SJCRH30 (cell line): ENCODE measurements at regions not wholly inside any gene's neighbourhood (a gene's known extent, or its start where the extent isn't known, plus 50 kb on each side); places are given as distances from the start of the nearest gene placed in this dataset.
"Not testable (repeated sequence)": the region's sequence is repeated elsewhere in the genome, so short reads cannot be mapped to it uniquely, and the experiment has no call there.

Experiments used
- DNase-seq, 2 experiments: peaks; one replicate each; pipeline ENCODE4 v3.0.0-alpha.2; 2015 to 2020
- H3K27ac ChIP-seq: fragments of 250-450 bp; sonication (Bioruptor Pico); 2 replicates; pipeline ENCODE4 v1.5.1; 2020; ENCODE audit warnings: mild to moderate bottlenecking, moderate library complexity
- H3K27me3 ChIP-seq: fragments of 250-450 bp; sonication (Bioruptor Pico); 2 replicates; pipeline ENCODE4 v1.5.1; 2020; ENCODE audit warnings: mild to moderate bottlenecking, moderate library complexity
- H3K36me3 ChIP-seq: fragments of 250-450 bp; sonication (Bioruptor Pico); 2 replicates; pipeline ENCODE4 v1.5.1; 2020; ENCODE audit warnings: mild to moderate bottlenecking, moderate library complexity
- H3K4me1 ChIP-seq: fragments of 250-450 bp; sonication (Bioruptor Pico); 2 replicates; pipeline ENCODE4 v1.5.1; 2020; ENCODE audit warnings: mild to moderate bottlenecking, moderate library complexity
- H3K4me3 ChIP-seq: fragments of 250-450 bp; sonication (Bioruptor Pico); 2 replicates; pipeline ENCODE4 v1.5.1; 2020; ENCODE audit warnings: mild to moderate bottlenecking, moderate library complexity
- H3K9me3 ChIP-seq: fragments of 250-450 bp; sonication (Bioruptor Pico); replicated peaks from 2 replicates; pipeline ENCODE4 v1.5.1; 2020; ENCODE audit warnings: mild to moderate bottlenecking, moderate library complexity

DNA sequence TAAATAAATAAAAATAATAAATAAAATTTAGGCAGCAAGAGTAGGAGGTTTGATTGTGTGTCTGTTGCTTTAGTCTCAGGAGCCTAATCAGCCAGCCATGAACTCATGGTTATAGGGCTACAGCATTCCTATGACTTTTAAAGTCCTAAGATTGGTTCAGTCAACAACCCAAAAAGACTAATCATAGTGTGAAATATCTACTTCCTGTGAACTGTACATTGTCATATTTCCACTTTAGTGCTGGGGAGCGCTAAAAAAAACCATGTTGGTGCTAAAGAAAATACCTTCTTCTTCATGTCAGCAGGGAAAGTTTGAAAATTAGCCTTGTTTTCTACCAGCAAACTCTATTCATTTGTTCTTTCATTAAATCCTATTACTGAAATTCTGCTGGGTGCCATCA lies 521.6 kb downstream of the RNF144A start:
- no peaks in the 10 kb centered on the region; the same call in 1 of the 2 replicates for H3K27me3 ChIP-seq
- no peak overlapping the region for H3K27ac ChIP-seq
- H3K9me3 ChIP-seq: no peaks in the 10 kb centered on the region
- H3K36me3 ChIP-seq: no peaks in the 10 kb centered on the region
- no peak overlapping the region for H3K4me3 ChIP-seq
- DNase-seq: no peak
- H3K4me1 ChIP-seq: no peaks in the 10 kb centered on the region

DNA sequence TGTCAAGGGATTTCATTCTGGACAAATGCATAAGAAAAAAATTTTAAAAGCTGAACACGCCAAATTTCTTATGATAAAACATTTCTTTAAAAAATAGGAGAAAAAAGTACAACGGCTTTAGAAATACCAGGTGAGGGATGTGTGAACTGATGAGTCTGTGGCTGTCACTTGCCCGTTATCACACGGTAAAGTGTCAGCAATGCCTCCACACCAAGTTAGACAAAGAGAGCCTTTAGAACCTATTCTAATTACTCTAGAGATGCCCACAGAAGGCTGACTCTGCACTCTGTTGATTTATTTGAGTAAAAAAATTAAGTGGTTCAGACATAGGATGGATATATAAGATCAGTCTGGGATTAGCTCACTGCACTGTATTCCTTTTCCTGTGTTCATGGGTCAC lies 523.8 kb downstream of the RNF144A start:
- Histone ChIP-seq H3K4me1 (no peaks in the 10 kb centered on the region), H3K36me3 (no peaks in the 10 kb centered on the region)

DNA sequence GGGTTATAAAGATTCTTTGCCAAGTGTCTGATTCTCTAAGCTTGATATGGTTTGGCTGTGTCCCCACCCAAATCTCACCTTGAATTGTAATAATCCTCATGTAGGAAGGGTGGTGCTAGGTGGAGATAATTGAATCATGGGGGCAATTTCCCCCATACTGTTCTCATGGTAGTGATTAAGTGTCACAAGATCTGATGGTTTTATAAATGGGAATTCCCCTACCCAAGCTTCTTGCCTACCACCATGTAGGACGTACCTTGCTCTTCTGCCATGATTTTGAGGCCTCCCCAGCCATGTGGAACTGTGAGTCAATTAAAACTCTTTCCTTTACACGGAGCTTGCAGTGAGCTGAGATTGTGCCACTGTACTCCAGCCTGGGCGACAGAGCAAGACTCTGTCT lies 524.6 kb downstream of the RNF144A start:
- not testable (repeated sequence) for H3K36me3 ChIP-seq

More for the DNA sequence above, 523.8 kb downstream of the RNF144A start:
- Histone ChIP-seq H3K9me3 (no peaks in the 10 kb centered on the region), H3K27me3 (no peaks in the 10 kb centered on the region; the same call in 1 of the 2 replicates), H3K27ac (no peak overlapping the region), H3K4me3 (no peak overlapping the region)
- no peak for DNase-seq

DNA sequence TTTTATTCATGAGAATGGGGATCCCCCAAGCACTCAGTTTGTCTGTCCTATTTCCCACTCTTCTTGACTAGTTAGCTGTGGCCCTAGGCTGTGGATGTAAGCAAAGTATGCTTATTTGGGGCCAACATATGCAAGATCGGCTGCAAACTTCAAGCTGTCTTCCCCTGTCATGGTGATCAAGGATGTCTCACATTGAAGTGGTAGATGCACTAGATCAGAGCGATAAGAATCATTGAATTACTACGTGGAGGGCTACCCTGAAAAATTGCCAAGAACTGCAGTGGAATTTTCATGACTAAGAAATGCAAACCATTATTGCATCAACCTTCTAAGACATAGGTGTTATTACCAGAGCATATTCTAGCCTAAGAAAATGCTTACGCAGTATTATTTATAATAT lies 527.4 kb downstream of the RNF144A start:
- no peak overlapping the region for H3K27ac ChIP-seq
- H3K36me3 ChIP-seq: no peaks in the 10 kb centered on the region
- DNase-seq: no peak
- H3K27me3 ChIP-seq: no peaks in the 10 kb centered on the region; the same call in none of the 2 replicates
- H3K9me3 ChIP-seq: no peaks in the 10 kb centered on the region
- H3K4me3 ChIP-seq: no peak overlapping the region
- H3K4me1 ChIP-seq: no peaks in the 10 kb centered on the region

More for the DNA sequence above, 524.6 kb downstream of the RNF144A start:
- not testable (repeated sequence) for H3K9me3 ChIP-seq, H3K4me1 ChIP-seq, H3K4me3 ChIP-seq, H3K27ac ChIP-seq, H3K27me3 ChIP-seq, DNase-seq

DNA sequence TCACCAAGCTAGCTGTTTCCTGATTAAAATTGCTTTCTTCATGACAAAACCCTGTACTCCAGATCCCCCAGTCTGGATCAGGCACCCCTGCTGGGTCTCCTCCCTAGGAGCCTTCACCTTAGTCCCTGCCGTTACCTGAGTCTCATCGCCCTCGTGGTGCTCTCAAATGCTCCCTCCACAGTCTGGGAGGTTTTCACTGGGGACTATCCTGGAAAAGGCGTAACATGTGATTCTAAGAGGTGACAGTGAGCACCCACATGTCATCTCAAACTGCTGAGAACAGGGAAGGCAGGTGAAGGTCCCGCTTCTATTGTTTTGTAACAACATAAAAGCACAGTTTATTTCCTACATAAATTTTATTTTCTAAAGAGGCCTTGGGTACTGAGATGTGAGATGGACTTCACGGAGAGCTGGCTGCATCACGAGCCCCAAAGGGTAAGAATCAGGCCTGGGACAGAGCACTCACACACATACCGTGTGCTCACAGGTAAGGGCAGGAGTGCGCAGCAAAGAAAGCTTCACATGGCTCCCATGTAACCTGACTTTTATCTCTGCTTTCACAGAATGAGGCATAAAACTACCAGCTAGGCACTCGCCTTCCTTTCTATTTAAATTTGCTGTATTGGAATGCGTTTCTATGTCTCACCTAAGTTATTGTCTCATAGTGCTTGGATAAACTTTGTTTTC lies 531.5 kb downstream of the RNF144A start:
- Histone ChIP-seq H3K36me3 (no peaks in the 10 kb centered on the region), H3K9me3 (no peaks in the 10 kb centered on the region), H3K27ac (no peak overlapping the region), H3K4me1 (no peaks in the 10 kb centered on the region), H3K27me3 (peaks cover 12% of the 10 kb centered on the region), H3K4me3 (no peak overlapping the region)
- no peak for DNase-seq

DNA sequence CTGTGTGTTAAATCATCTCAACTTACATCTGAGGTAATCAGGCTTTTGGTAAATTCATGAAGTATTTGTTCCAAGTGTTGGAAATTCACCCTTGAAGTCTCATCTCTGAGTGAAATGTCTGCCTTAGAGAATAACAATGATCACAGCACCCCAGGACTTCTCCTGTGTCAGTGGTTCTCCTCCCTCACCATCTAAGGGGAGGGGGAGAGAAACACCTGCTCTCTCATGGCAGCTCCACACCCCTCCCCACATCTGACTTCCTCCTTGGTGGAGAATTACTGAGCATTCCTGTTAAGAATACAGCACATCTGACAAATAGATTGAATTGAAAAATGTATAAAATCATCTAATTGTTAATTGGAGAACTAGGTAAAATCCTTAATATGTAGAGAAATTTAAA lies 532.1 kb downstream of the RNF144A start:
- no peaks in the 10 kb centered on the region for H3K36me3 ChIP-seq
- H3K27ac ChIP-seq: no peak overlapping the region
- H3K27me3 ChIP-seq: peaks cover 12% of the 10 kb centered on the region
- no peaks in the 10 kb centered on the region for H3K4me1 ChIP-seq
- H3K9me3 ChIP-seq: no peaks in the 10 kb centered on the region
- DNase-seq: no peak
- no peak overlapping the region for H3K4me3 ChIP-seq

DNA sequence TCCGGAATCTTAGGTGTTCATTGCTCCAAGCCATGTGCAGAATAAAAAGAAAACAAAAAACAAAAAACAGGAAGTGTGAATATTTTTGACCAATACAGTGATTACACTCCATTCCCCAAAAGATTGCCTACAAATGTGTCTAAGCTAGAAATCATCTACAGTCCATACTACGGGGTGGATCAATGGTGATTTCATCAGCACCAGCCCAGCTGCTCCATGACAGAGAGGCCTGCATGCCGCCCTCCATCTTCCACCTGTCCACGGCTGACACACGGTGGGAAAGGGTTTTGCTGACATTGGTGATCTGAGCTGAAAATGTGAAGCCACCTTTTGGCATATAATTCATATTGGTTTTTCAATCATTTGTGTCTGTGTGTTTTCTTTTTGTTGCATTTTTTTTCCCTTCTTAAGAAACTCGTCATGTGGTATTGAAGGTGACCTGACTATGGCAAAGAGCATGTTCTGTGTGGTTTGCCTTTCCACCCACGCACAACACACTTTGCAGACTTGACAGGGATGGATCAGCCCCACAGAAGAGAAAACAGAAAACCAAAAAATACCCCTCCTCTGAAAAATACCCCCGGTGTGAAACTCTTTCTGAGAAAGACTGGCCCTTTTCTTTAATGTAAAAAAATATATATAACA lies 533.1 kb downstream of the RNF144A start:
- H3K4me1 ChIP-seq: no peaks in the 10 kb centered on the region
- H3K4me3 ChIP-seq: no peak overlapping the region
- peaks cover 12% of the 10 kb centered on the region; the same call in 1 of the 2 replicates for H3K27me3 ChIP-seq
- H3K27ac ChIP-seq: no peak overlapping the region
- H3K9me3 ChIP-seq: no peaks in the 10 kb centered on the region
- no peaks in the 10 kb centered on the region for H3K36me3 ChIP-seq
- no peak for DNase-seq

DNA sequence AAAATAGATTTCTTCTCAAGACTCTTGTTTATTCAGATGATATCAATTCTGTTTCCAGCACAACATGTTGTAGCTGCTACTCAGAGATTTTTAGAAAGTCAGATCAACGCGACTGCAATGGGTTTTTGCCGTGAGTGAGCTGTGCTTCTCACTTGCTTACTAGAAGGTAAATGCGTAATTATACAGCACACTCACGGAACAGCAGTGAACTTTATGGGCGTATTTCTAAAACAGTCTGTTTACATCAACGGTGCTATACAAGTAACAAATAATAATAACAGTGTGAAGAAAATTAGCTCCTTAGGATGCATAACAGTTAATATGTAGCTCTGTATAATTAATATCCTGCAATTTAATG lies 533.6 kb downstream of the RNF144A start:
- H3K4me1 ChIP-seq: no peaks in the 10 kb centered on the region
- H3K4me3 ChIP-seq: no peak overlapping the region
- H3K9me3 ChIP-seq: no peaks in the 10 kb centered on the region
- H3K27ac ChIP-seq: no peak overlapping the region
- peaks cover 12% of the 10 kb centered on the region; the same call in 1 of the 2 replicates for H3K27me3 ChIP-seq
- DNase-seq: no peak
- H3K36me3 ChIP-seq: no peaks in the 10 kb centered on the region

DNA sequence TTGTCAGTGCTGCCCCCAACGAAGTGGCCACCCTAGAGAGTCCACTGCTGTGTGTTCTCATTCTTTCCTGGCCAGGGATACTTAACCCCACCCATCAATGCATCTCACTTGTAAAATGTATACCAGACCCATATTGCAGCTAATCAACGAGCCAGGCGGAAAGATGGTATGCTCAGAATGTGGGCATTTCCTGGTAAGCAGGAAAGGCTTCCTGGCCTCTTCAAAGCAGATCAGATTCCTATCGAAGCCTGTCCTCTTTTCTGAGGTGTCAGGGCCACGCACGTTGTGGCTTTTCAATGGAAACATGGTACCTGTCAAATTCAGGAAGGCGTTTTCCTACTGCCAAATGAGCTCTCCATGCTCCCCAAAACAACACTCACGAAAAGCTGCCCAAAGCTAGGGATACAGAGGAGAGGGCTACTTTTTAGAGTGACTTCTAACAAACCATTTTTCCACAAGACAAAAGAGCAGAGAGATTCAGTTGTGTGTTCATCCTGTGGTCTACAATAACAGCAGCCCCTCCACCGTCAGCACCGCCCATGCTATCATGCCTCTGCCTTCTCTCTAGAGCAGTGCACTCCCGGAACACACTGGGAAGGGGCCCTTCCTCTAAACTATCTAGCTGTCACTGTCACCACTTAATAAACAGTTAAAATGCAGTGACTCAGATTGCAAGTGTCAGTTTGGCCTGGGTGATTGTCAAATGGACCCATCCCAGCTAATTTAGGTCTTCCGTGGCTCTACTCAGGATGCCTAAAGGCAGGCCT lies 535.1 kb downstream of the RNF144A start:
- no peak for DNase-seq
- no peak overlapping the region for H3K4me3 ChIP-seq
- H3K27ac ChIP-seq: no peak overlapping the region
- H3K9me3 ChIP-seq: no peaks in the 10 kb centered on the region
- H3K4me1 ChIP-seq: no peaks in the 10 kb centered on the region
- H3K27me3 ChIP-seq: peaks cover 12% of the 10 kb centered on the region; the same call in 1 of the 2 replicates
- no peaks in the 10 kb centered on the region for H3K36me3 ChIP-seq

DNA sequence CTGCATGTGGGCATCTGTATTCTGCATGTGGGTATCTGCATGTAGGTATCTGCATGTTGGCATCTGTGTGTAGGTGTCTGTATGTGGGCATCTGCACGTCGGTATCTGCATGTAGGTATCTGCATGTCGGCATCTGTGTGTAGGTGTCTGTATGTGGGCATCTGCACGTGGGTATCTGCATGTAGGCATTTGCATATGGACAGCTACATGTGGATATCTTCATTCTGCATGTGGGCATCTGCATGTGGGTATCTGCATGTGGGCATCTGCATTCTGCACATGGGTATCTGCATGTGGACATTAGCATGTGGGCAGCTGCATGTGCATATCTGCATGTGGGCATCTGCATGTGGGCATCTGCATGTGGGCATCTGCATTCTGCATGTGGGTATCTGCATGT lies 537.4 kb downstream of the RNF144A start:
- no peaks in the 10 kb centered on the region for H3K9me3 ChIP-seq
- peaks cover 12% of the 10 kb centered on the region for H3K27me3 ChIP-seq
- DNase-seq: no peak
- no peak overlapping the region for H3K27ac ChIP-seq
- H3K4me3 ChIP-seq: no peak overlapping the region
- no peaks in the 10 kb centered on the region for H3K36me3 ChIP-seq
- no peaks in the 10 kb centered on the region for H3K4me1 ChIP-seq

DNA sequence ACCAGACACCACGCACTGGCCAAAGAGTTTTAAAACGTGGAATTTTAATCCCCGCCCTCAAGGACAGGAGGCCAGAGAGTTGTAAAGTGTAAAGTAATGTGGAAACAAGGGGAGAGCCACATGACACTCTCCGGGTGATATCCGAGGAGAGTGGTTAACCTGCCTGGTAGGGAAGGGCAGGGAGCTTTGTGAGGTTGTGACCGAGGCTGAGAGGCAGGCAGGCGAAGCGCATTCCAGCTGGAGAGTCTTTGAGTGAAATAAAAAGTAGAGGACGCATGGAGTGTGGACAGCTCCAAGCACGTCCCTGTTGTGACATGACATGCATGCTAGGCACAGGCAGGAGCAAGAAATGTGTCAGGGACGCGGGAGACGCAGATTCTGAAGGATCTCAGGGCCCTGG lies 539.5 kb downstream of the RNF144A start:
- no peaks in the 10 kb centered on the region for H3K9me3 ChIP-seq
- no peaks in the 10 kb centered on the region for H3K4me1 ChIP-seq
- DNase-seq: no peak
- H3K27me3 ChIP-seq: no peaks in the 10 kb centered on the region; the same call in 1 of the 2 replicates
- no peak overlapping the region for H3K4me3 ChIP-seq
- no peaks in the 10 kb centered on the region for H3K36me3 ChIP-seq
- no peak overlapping the region for H3K27ac ChIP-seq

DNA sequence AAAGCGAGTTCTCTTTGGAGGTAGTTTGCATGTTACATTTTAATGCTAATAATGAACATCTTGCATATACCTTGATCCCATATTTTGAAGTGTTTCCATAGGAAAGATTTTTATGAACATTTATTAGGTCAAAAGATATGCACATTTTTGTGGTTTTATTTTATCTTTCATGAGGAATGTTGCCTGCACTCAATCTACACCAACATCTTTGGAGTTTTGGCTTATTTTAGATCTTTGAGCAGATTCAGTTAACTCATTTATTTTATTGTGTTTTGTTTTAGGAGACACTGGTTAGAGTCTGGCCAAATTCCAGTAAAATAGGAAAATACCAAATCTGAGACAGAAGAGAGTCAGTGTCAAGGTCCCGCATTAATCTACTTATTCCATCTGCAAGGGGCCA lies 540.9 kb downstream of the RNF144A start:
- Histone ChIP-seq H3K27ac (no peak overlapping the region), H3K4me1 (no peaks in the 10 kb centered on the region), H3K4me3 (no peak overlapping the region), H3K9me3 (no peaks in the 10 kb centered on the region), H3K27me3 (no peaks in the 10 kb centered on the region; the same call in 1 of the 2 replicates), H3K36me3 (no peaks in the 10 kb centered on the region)
- no peak for DNase-seq

DNA sequence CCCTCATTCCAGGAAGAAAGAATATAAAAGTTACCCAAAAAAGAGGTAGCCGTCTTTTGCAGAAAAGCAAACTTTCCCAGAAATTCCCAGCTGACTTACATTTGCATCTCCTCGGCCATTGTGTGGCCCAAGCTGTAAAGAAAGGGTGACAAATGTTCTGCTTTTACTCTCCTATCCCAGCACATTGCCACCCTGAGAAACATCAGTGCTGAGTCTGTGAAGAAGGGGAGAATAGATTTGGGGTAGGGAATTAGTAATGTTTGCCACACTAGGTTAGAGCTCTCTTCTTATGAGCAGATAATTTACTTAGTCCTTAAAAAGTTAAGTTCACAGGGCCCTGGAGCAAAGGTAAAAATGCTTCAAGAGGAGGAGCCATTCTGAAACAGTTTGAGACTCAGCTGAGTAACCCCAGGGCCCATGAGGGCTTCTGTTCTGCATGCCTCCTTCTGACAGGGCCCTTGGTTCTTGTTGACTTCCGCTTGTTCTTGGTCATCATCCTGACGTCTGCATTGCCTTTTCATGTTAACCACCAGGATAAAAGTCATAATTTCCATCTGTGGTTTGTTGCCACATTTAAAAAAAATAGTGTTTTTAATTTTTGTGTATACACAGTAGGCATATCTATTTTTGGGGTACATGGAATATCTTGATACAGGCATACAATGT lies 550.7 kb downstream of the RNF144A start:
- DNase-seq: no peak
- Histone ChIP-seq H3K9me3 (no peaks in the 10 kb centered on the region), H3K27me3 (0 out of 2 replicates have a peak, but pooled peaks cover 3% of the 10 kb centered on the region), H3K27ac (no peak overlapping the region), H3K4me1 (no peaks in the 10 kb centered on the region), H3K4me3 (no peak overlapping the region), H3K36me3 (no peaks in the 10 kb centered on the region)

DNA sequence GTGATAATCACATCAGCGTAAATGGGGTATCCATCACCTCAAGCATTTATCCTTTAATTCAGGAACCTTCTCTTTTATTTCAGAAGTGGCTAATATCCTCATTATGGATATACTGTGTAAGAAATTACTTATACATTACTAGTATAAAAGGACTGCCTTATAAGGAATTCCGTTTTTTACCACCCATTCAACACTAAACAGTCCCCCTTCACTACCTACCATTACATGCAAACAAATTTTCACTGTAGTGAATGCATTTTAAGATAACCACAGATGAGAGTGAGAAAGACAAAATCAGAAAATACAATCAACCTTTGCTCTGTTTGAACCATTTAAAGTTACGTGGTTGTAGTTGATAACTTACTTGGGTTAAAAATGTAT lies 551.2 kb downstream of the RNF144A start:
- Histone ChIP-seq H3K9me3 (no peaks in the 10 kb centered on the region), H3K27me3 (0 out of 2 replicates have a peak, but pooled peaks cover 7% of the 10 kb centered on the region), H3K27ac (no peak overlapping the region), H3K4me1 (no peaks in the 10 kb centered on the region), H3K36me3 (no peaks in the 10 kb centered on the region), H3K4me3 (no peak overlapping the region)
- DNase-seq: no peak

DNA sequence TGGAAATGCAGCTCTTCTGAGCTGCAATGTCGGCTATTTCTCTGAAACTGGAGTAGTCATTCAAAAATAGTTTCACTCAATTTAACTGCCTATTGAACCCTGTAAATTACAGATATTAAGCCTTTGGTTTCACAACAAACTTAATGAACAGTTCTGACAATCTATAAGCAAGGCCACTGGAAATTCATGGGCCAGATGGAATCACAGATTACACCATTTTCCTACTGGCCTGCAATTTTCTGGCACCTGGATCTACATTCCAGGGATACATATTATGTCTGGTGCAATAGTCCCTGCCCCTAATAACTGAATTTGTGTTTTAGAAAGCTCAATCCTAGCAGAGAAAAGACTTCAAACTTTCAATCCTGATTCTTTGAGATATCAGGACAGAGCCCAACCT lies 551.7 kb downstream of the RNF144A start:
- no peaks in the 10 kb centered on the region for H3K4me1 ChIP-seq
- no peaks in the 10 kb centered on the region for H3K36me3 ChIP-seq
- no peaks in the 10 kb centered on the region for H3K9me3 ChIP-seq
- no peak for DNase-seq
- 0 out of 2 replicates have a peak, but pooled peaks cover 8% of the 10 kb centered on the region for H3K27me3 ChIP-seq
- no peak overlapping the region for H3K27ac ChIP-seq
- H3K4me3 ChIP-seq: no peak overlapping the region
